ENCODE measurements at regions not wholly inside any gene's neighbourhood (a gene's known extent, or its start where the extent isn't known, plus 50 kb on each side); places are given as distances from the start of the nearest gene placed in this dataset.

GRCh38 chr5:167180906-167181305 is 1110.5 kb upstream of the WWC1 start:
- dilution Hi-C loops (cut with MboI; ENCODE audit: extremely low pct_ligation_motif_present, low sequenced_read_pairs), result no loop called here
- H3K79me2 ChIP-seq (ENCODE audit: control insufficient read depth, insufficient read depth, low read length), result no peaks in the 10 kb centered on the region
- no peak overlapping the region for H2AFZ ChIP-seq (ENCODE audit: low read depth, low read length)
- no peaks in the 10 kb centered on the region for H3K9me3 ChIP-seq (replicated peaks; ENCODE audit: control insufficient read depth, insufficient read depth, low read length)
- H4K20me1 ChIP-seq (replicated peaks; ENCODE audit: control insufficient read depth, extremely low read depth, insufficient read depth, low read length), result no peaks in the 10 kb centered on the region
- no peak overlapping the region for H3K4me3 ChIP-seq (replicated peaks in 1 of 3; ENCODE audit: insufficient read depth in 1 of 3, low read depth in 1 of 3, low read length in 3 of 3)
- ChIA-PET CTCF (no interaction called here), POLR2A (no interaction called here)
- no peaks in the 10 kb centered on the region for H3K36me3 ChIP-seq (ENCODE audit: control insufficient read depth in 2 of 2, extremely low read depth in 1 of 2, insufficient read depth in 2 of 2, low read length in 2 of 2)
- no peak overlapping the region for H3K4me2 ChIP-seq (ENCODE audit: insufficient read depth, low read length)
- intact Hi-C loops (cut with micrococcal nuclease), result no loop called here
- no peaks in the 10 kb centered on the region for H3K27me3 ChIP-seq (ENCODE audit: control insufficient read depth in 2 of 2, insufficient read depth in 2 of 2, low read length in 2 of 2)
- no peaks in the 10 kb centered on the region for H3K4me1 ChIP-seq (ENCODE audit: control insufficient read depth, extremely low read depth, insufficient read depth, low read length)
- FAIRE-seq (no peak), DNase-seq (ENCODE audit: low read depth, low spot score) (no peak)
- H3K27ac ChIP-seq (ENCODE audit: insufficient read depth, low read depth, low read length), result no peak overlapping the region
- TF ChIP-seq GATA2 (IDR thresholded peaks at IDR 0.05; ENCODE audit: insufficient read depth, insufficient read length, low read depth, low read length) (no peak), EZH2 (IDR thresholded peaks at IDR 0.05; ENCODE audit: borderline replicate concordance, low read depth, low read length, severe bottlenecking) (no peak), POLR2AphosphoS5 (IDR thresholded peaks at IDR 0.05; ENCODE audit: insufficient read depth, low read depth, low read length) (no peak), POLR2A (IDR thresholded peaks at IDR 0.05; ENCODE audit: low read depth, low read length) (no peak), FOS (IDR thresholded peaks at IDR 0.05; ENCODE audit: borderline replicate concordance, insufficient read depth, low read length) (no peak), MAX (IDR thresholded peaks at IDR 0.05; ENCODE audit: insufficient read depth, insufficient read length) (no peak), MYC (IDR thresholded peaks at IDR 0.05; ENCODE audit: low read depth, low read length) (no peak), JUN (IDR thresholded peaks at IDR 0.05; ENCODE audit: borderline replicate concordance, insufficient read depth, insufficient read length, low read depth) (no peak)
- TF ChIP-seq, protein P1, sequence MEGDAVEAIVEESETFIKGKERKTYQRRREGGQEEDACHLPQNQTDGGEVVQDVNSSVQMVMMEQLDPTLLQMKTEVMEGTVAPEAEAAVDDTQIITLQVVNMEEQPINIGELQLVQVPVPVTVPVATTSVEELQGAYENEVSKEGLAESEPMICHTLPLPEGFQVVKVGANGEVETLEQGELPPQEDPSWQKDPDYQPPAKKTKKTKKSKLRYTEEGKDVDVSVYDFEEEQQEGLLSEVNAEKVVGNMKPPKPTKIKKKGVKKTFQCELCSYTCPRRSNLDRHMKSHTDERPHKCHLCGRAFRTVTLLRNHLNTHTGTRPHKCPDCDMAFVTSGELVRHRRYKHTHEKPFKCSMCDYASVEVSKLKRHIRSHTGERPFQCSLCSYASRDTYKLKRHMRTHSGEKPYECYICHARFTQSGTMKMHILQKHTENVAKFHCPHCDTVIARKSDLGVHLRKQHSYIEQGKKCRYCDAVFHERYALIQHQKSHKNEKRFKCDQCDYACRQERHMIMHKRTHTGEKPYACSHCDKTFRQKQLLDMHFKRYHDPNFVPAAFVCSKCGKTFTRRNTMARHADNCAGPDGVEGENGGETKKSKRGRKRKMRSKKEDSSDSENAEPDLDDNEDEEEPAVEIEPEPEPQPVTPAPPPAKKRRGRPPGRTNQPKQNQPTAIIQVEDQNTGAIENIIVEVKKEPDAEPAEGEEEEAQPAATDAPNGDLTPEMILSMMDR (IDR thresholded peaks at IDR 0.05; ENCODE audit: extremely low read depth in 1 of 2, insufficient read depth in 1 of 2, low read depth in 1 of 2, low read length in 2 of 2), result no peak
- H3K9ac ChIP-seq (replicated peaks; ENCODE audit: extremely low read depth, insufficient read depth, low read length), result no peak overlapping the region
- no peaks in the 10 kb centered on the region for H3K9me1 ChIP-seq (replicated peaks; ENCODE audit: control insufficient read depth, extremely low read depth, insufficient read depth, low read length)
- no TSS peak for BruUV-seq (replicated peaks)

Measured in endothelial cell of umbilical vein (primary cell).